Pulmonary artery endothelial cell (primary cell): ENCODE measurements at regions not wholly inside any gene's neighbourhood (a gene's known extent, or its start where the extent isn't known, plus 50 kb on each side); places are given as distances from the start of the nearest gene placed in this dataset.
"Not testable (repeated sequence)": the region's sequence is repeated elsewhere in the genome, so short reads cannot be mapped to it uniquely, and the experiment has no call there.

Source experiments
- DNase-seq: peaks from one replicate; pipeline ENCODE4 v3.0.0-alpha.2; 2011; ENCODE audit warnings: low read depth, low spot score

DNA sequence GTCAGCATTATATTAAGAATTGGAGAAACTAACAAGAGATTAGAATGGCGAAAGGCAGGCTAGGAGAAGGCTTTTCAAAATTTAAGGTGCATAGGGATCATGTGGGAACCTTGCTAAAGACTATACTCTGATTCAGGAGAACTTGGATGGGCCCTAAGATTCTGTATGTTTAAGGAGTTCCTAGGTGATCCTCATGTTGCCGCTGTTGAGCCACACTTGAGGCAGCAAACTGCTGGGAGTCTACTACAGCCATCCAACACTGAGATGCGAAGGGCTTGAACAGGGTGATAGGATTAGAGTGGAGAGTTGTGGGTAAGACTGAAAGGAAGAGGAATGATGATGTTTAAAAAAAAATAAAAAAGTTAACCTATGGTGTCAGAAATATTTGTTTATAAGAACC, 1013.2 kb downstream of the MRPL39 start:
- DNase-seq, result no peak

DNA sequence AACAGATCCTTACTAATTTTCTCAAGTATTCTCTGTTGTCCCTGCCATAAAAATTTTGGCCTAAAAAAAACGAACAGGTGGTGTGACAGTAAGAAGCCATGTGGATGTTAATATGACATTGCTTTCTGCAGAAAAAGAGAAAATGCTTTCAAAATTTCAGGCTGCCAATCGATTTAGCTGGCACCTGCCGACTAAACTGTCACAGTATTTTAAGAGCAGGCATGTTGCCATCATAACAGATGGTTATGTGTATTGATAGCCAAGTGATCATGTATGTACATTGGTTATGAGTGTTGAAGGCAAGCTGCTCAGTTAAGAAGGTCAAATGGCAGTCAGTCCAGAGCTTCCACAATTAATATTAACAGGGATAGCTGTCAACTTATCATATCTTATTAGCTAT, 1017.0 kb downstream of the MRPL39 start:
- no peak for DNase-seq

- DNase-seq, result no peak
These were observed 1023.8 kb downstream of the MRPL39 start for GRCh38 chr21:24583473-24583872.

DNA sequence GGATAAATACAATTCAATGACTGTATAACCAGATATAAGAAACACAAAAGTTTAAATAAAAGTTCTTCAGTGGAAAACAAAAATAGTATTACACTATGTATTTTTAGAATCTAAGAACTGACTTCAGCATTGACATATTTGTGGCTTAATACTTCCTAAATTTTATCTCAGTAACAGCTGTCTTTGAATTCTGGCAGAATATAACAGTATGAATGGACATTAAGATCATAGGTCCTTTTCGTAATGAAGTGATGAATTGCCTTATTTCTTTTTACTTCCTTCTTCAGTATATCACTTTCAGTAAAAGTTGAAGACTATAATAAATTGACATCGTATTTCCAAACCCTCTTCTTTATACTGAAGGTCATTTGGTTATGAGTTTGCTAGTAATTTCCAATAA, 1030.0 kb downstream of the MRPL39 start:
- DNase-seq, result no peak

GRCh38 chr21:24561291-24561690, 1046.0 kb downstream of the MRPL39 start:
- DNase-seq, result no peak

DNA sequence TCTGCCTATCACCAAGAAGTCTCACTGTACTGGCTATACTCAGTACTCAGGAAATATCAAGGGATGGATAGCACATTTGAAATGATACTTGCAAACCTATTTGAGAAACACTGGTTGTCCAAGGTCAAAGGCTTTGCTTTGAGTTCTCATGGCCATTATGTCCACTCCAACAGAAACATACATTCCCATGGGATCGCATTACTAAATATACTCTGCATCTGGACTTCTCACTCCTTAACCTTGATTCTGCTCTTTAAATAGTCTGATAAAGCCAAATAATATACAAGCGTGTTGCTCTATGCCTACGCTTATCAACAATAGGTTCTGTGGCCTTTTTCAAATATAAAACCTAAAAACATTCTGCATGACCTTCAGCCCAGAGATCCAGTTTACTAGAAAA, 1054.8 kb downstream of the MRPL39 start:
- no peak for DNase-seq

DNA sequence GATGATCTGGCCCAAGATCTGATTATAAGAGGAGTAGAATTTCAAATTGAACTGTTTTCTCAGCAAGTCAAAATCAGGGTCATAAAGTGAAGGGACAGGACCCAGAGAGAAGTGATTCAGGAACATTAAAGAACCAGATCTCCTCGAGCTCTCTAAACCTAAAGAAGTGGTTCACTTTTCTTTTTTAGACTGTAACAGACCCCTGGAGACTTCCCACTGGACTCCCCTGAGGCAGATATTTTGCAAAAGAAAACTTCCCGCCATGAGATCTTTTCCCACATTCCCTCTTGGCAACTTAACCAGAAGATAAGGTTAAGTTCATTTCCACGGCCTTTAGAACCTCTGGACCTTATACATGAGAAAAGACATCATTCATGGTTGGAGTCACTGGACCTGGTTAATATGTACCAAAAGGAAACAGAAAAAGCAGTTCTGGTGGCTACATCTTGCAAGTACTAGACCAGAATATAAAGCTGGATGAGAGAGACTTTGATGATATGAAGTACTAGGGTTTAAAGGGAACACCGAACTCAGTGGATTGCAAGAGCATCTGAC, 1061.4 kb downstream of the MRPL39 start:
- no peak for DNase-seq

DNA sequence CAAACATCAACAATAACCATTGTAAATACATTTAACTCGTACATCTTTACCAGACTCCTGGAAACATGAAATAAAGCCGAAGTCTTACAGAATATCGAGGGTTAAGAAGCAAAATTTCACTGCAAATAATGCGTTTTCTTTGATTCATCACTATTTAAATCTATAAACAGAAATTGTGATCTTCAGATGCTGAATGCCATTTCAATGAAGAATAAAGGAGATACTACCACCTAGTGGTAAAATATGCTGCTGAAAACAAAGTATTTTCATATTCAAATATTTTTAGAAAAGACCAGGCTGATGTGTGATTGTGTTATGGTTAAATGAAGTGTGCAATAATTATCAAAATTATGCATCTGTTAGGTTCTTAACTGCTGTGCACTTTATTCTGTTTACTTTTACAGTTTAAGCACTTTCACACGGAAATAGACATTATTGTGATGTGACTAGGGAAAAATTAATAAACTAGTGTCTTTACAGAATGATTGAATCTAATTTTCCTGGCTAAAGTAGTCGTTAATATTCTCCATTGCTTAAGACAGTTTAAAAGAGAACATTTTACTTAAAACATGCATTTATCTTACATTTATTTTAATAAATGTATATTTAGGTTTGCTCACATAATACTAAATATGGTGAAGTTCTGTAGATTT, 1093.1 kb downstream of the MRPL39 start:
- no peak for DNase-seq

- no peak for DNase-seq
These were observed 1098.2 kb downstream of the MRPL39 start for GRCh38 chr21:24509131-24509530.

- DNase-seq, result no peak
These were observed 1120.3 kb downstream of the MRPL39 start for GRCh38 chr21:24486973-24487372.

GRCh38 chr21:24483361-24483760, 1123.9 kb downstream of the MRPL39 start:
- DNase-seq, result not testable (repeated sequence)

GRCh38 chr21:24470852-24471251, 1136.4 kb downstream of the MRPL39 start:
- DNase-seq, result no peak

DNA sequence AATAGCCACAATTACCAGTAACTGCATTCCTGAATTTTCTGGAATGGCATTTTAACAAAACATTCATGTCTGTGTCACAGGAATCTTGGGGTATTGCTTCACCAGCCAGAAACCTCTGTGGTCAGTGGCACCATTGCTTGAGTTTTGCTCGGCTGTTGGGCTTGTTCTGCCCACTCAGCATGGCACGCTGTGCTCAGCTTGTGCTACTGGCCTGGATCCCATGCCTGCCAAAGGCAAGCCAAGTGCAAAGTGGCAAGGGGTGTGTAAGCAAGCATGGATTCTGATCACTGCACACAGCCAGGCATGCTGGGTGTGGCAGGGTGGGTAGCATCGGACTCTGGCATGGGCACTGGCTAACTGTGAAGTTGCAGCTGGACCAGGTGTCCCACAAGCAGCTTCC, 1150.9 kb downstream of the MRPL39 start:
- DNase-seq, result no peak

DNA sequence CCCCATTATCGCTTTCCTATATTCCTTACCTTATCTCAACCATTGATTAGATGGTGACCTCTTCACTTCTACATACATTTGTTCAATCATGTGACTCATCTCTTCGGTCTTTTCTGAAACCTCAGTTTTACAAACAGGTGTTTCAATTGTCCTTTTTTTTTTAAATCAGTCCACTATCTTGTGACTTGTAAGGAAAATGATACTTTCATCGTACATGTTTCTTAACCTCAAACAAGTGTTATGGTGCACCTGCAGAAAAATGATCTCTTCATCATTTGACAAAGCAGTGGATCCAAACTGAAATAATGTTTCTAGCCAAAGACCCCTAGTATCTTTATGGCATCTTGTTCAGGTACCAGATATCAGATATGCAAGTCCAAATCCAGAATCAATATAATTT, 1157.2 kb downstream of the MRPL39 start:
- DNase-seq, result no peak

DNA sequence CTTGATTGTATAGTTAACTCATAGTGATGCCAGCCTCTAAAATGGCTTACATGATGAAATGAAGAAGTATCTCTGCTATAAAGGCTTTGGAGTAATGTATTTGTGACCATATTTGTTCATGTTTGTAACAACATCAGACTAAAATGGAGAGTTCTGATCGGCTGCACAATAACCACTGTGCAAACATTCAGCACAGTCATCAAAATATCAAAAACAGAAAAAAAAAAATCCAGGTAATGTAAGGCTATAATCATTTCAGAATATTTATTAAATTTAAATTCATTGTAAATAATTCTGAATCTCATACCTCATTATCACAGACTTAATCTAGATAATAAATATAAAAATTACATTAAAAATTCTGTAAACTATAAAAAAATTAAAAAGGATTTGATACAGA, 1161.8 kb downstream of the MRPL39 start:
- DNase-seq, result no peak

DNA sequence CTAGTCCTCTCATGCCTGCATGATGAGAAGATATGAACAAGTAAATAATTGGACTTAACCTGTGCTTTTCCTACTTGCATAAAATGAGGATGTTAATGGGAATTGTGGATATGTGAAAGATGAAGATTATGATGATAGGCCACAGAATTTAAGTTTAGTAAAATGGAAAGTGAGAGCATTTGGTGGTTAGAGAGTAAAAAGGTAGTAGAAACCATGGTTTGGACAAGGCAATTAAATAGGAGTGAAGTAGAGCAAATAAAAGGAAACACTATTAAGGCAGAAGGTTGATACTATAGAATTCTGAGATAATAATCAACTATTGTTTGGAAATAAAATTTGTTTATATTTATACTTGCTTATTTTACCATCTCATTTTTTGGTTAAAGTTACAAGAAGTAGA, 1162.5 kb downstream of the MRPL39 start:
- DNase-seq, result no peak

DNA sequence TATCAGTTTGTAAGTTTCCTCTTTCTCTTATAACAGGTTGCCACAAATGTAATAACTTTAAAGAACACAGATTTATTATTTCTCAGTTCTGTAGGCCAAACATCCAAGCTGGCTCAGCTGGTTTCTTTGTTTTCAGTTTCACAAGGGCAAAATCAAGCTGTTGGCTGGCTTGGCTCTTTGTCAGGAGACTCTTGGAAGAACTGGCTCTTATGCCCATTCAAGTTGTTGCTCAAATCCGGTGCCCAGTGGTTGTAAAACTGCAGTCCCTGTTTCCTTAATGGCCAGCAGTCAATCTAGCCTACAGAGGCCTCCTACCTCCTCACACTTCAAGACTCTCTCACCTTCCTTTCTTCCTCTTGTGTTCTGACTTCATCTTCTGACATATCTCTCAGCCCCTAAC, 1171.0 kb downstream of the MRPL39 start:
- no peak for DNase-seq

DNA sequence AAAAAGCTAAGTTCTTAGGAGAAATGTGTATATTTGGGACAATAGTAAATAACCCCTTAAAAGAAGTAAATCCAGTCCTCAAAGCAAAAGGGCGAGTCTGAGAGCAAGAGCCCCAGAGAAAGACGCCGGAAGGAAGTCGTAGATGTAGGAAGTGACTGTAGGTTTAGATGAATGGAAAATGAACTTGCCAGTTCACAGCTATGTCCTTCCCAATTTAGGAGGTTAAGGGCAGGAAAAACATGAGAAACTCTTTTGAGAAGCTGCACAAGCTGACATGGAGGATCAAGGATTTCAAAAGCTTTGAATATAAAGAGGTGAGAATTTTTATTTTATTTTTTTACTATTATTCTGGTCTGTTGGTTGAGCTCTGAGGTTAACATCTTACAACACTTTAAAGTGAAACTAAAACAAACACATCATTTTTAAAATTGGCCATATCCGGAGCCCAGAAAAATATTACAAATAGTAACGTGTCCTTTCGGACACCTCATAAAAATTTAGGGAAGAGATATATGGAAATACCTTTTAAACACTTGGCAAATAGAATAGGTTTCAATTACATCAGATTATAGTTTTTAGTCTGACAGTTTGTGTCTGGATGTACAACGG, 1178.6 kb downstream of the MRPL39 start:
- DNase-seq, result no peak

- DNase-seq, result no peak
These were observed 1182.5 kb downstream of the MRPL39 start for GRCh38 chr21:24424776-24425175.

DNA sequence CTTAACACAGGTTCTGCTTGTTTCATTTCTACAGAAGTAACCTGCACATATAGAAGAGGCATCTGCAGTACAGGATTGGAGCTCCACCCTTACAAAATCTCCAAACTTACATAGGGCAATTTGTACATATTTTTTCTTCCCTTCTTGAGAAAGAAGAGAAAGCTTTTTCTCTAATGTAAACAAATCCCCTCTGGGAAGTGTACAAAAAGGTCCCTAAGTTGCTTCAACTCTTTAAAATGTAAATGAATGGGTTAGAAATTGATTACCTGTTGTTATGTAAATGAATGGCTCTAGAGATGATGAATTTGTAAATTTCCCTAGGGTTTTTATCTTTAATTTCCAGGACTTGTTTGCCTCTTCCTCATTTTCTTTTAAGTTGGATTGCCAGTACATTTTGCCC, 1183.7 kb downstream of the MRPL39 start:
- no peak for DNase-seq

DNA sequence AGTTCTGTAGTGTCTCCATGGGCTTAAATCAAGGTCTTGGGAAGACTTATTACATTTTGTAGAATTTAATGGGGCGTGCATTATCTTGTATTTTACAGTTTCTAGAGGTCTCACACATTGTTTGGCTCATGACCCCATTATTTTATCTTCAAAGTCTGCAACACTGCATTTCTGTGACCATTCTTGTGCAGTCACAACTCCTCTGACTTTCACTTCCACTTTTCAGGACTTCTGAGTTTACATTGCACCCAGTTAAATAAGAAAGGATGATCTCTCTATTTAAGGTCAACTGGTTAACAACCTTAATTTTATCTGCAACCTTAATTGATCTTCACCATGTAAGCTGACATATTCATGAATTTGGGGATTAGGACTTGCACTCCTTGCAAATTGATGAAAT, 1186.6 kb downstream of the MRPL39 start:
- DNase-seq, result no peak

DNA sequence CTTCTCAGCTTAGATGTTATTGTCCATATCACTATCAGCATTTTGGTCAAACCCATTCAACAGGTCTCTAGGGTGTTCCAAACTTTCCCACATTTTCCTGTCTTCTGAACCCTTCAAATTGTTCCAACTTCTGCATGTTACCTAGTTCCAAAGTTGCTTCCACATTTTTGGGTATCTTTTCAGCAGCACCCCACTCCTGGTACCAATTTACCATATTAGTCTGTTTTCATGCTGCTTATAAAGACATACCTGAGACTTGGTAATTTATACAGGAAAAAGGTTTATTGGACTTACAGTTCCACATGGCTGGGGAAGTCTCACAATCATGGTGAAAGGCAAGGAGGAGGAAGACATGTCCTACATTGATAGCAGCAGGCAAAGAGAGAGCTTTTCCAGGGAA, 1187.6 kb downstream of the MRPL39 start:
- DNase-seq, result not testable (repeated sequence)

DNA sequence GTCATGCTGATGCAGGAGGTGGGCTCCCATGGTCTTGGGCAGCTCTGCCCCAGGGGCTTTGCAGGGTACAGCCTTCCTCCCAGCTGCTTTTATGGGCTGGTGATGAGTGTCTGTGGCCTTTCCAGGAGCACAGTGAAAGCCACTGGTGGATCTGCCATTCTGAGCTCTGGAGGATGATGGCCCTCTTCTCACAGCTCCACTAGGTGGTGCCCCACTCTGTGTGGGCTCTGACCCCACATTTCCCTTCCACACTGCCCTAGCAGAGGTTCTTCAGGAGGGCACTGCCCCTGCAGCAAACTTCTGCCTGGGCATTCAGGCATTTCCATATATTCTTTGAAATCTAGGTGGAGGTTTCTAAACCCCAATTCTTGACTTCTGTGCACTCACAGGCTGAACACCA, 1188.6 kb downstream of the MRPL39 start:
- DNase-seq, result no peak
